Vagina (tissue), 2 donors: ENCODE measurements at regions not wholly inside any gene's neighbourhood (a gene's known extent, or its start where the extent isn't known, plus 50 kb on each side); places are given as distances from the start of the nearest gene placed in this dataset.

ENCODE experiments used
- CTCF ChIP-seq, 3 experiments: fragments of 450-650 bp in 2 of 3; fragments of 200-600 bp in 1 of 3; sonication (generic) in 1 of 3; IDR thresholded peaks; one replicate each; pipeline ENCODE4 v1.5.1; 2017 to 2019; ENCODE audit warnings: antibody characterized with exemption in 3 of 3, mild to moderate bottlenecking in 2 of 3, moderate library complexity in 2 of 3
- POLR2A ChIP-seq, 2 donors: fragments of 450-650 bp; IDR thresholded peaks; one replicate each; pipeline ENCODE4 v1.6.1; 2017; ENCODE audit warnings: antibody characterized with exemption in 2 of 2, mild to moderate bottlenecking in 2 of 2, moderate library complexity in 2 of 2

- TF ChIP-seq CTCF (IDR thresholded peaks at IDR 0.05): no peak
- no peak for TF ChIP-seq POLR2A (IDR thresholded peaks at IDR 0.05)
Observed at GRCh38 chr16:48850097-48850770, 240.3 kb upstream of the N4BP1 start.
